SK-N-SH (cell line): ENCODE measurements at regions not wholly inside any gene's neighbourhood (a gene's known extent, or its start where the extent isn't known, plus 50 kb on each side); places are given as distances from the start of the nearest gene placed in this dataset.

Source experiments
- CTCF ChIA-PET: fragments of 300-600, 350-600 bp; formaldehyde crosslinking; extraction: SDS; loops from one replicate; lab custom pipeline; 2021; lab: Yijun Ruan, JAX
- POLR2A ChIA-PET: fragments of 350-600 bp; sonication (Branson Sonifier 250); formaldehyde crosslinking; extraction: SDS; loops from one replicate; lab custom pipeline; 2020; ENCODE audit warnings: antibody characterized with exemption, inconsistent platforms; lab: Yijun Ruan, JAX
- DNase-seq: peaks from one replicate; pipeline ENCODE4 v3.0.0; 2012
- H2AFZ ChIP-seq: fragments of 200-600 bp; sonication (generic); 2 replicates; pipeline ENCODE4 v1.8.1; 2016; ENCODE audit warnings: antibody characterized with exemption, mild to moderate bottlenecking, low read depth
- H3F3A ChIP-seq: fragments of 200-600 bp; sonication (generic); replicated peaks from 2 replicates; pipeline ENCODE3; 2016; ENCODE audit warnings: antibody characterized with exemption, mild to moderate bottlenecking; ENCODE audit not compliant: insufficient read depth
- H3K27ac ChIP-seq, 2 experiments: fragments of 200-500 bp in 1 of 2; fragments of 200-600 bp in 1 of 2; sonication (Bioruptor generic) in 1 of 2; sonication (generic), shearing (Covaris generic) in 1 of 2; 2 replicates each; pipeline versions ENCODE4 v1.5.1 to v1.6.1; 2014 to 2016; ENCODE audit warnings: low read depth in 2 of 2, inconsistent platforms in 1 of 2, low read length in 1 of 2, mild to moderate bottlenecking in 1 of 2, mixed read lengths in 1 of 2
- H3K27me3 ChIP-seq: fragments of 200-600 bp; sonication (generic), shearing (Covaris generic); 2 replicates; pipeline ENCODE4 v1.6.1; 2016; ENCODE audit warnings: mixed run types; ENCODE audit not compliant: insufficient read depth
- H3K36me3 ChIP-seq, 2 experiments: fragments of 200-500 bp in 1 of 2; fragments of 200-600 bp in 1 of 2; sonication (Bioruptor generic) in 1 of 2; sonication (generic) in 1 of 2; replicated peaks in 1 of 2; 2 replicates each; pipeline versions ENCODE3 to v1.5.1; 2014 to 2016; ENCODE audit warnings: low read length in 1 of 2, mild to moderate bottlenecking in 1 of 2; ENCODE audit not compliant: insufficient read depth in 2 of 2, control insufficient read depth in 1 of 2
- H3K4me1 ChIP-seq, 2 experiments: fragments of 200-500 bp in 1 of 2; fragments of 200-600 bp in 1 of 2; sonication (Bioruptor generic) in 1 of 2; sonication (generic), shearing (Covaris generic) in 1 of 2; 2 replicates each; pipeline versions ENCODE4 v1.5.1 to v1.6.1; 2014 to 2016; ENCODE audit warnings: low read depth in 1 of 2, low read length in 1 of 2, mixed run types in 1 of 2; ENCODE audit not compliant: insufficient read depth in 2 of 2, control insufficient read depth in 1 of 2
- H3K4me2 ChIP-seq: fragments of 200-600 bp; sonication (generic), shearing (Covaris generic); 2 replicates; pipeline ENCODE4 v1.6.1; 2017; ENCODE audit warnings: mixed run types
- H3K4me3 ChIP-seq, 2 experiments: fragments of 200-500 bp in 1 of 2; fragments of 200-600 bp in 1 of 2; sonication (Bioruptor generic) in 1 of 2; sonication (generic), shearing (Covaris generic) in 1 of 2; 2 replicates each; pipeline versions ENCODE4 v1.5.1 to v1.8.1; 2014 to 2016; ENCODE audit warnings: low read depth in 2 of 2, inconsistent platforms in 1 of 2, low read length in 1 of 2, mild to moderate bottlenecking in 1 of 2, mixed read lengths in 1 of 2, moderate library complexity in 1 of 2
- H3K79me2 ChIP-seq: fragments of 200-600 bp; sonication (generic); 2 replicates; pipeline ENCODE4 v1.8.1; 2017; ENCODE audit warnings: mild to moderate bottlenecking; ENCODE audit not compliant: insufficient read depth
- H3K9ac ChIP-seq: fragments of 200-600 bp; sonication (generic); 2 replicates; pipeline ENCODE4 v1.6.1; 2017; ENCODE audit warnings: mixed run types
- H3K9me2 ChIP-seq: fragments of 200-600 bp; sonication (generic); 2 replicates; pipeline ENCODE4 v1.6.1; 2017; ENCODE audit warnings: mixed run types
- H3K9me3 ChIP-seq: fragments of 200-600 bp; sonication (generic); 2 replicates; pipeline ENCODE4 v1.6.1; 2017; ENCODE audit warnings: mixed run types, mild to moderate bottlenecking, moderate library complexity
- H4K20me1 ChIP-seq: fragments of 200-600 bp; sonication (generic); 2 replicates; pipeline ENCODE4 v1.6.1; 2017; ENCODE audit warnings: mild to moderate bottlenecking, mixed run types; ENCODE audit not compliant: insufficient read depth
- CHD2 ChIP-seq: fragments of 150-350 bp; IDR thresholded peaks from 2 replicates; pipeline ENCODE4 v1.6.1; 2018; ENCODE audit warnings: low read length; ENCODE audit not compliant: partially characterized antibody
- CTCF ChIP-seq: fragments of 200-600 bp; sonication (generic); IDR thresholded peaks from 2 replicates; pipeline ENCODE4 v1.6.1; 2017; ENCODE audit warnings: antibody characterized with exemption, mild to moderate bottlenecking, moderate library complexity
- ELF1 ChIP-seq: IDR thresholded peaks from 2 replicates; pipeline ENCODE4 v1.4.0; 2012
- EZH2phosphoT487 ChIP-seq: fragments of 200-600 bp; sonication (generic); IDR thresholded peaks from 2 replicates; pipeline ENCODE4 v1.6.1; 2017; ENCODE audit warnings: low read depth, mixed run types, mild to moderate bottlenecking, antibody characterized with exemption, moderate library complexity, borderline replicate concordance
- FOSL2 ChIP-seq: IDR thresholded peaks from 2 replicates; pipeline ENCODE4 v1.4.0; 2012; ENCODE audit warnings: low read depth, mild to moderate bottlenecking, moderate library complexity, borderline replicate concordance
- FOXJ3 ChIP-seq: sonication (generic); formaldehyde crosslinking; IDR thresholded peaks from 2 replicates; pipeline ENCODE4 v1.5.1; 2020; ENCODE audit warnings: mild to moderate bottlenecking, missing genetic modification reagents
- FOXM1 ChIP-seq: IDR thresholded peaks from 2 replicates; pipeline ENCODE4 v1.4.0; 2012; ENCODE audit warnings: low read depth, mild to moderate bottlenecking
- GABPA ChIP-seq: IDR thresholded peaks from 2 replicates; pipeline ENCODE4 v1.4.0; 2012; ENCODE audit warnings: low read depth, mild to moderate bottlenecking
- GATA2 ChIP-seq: sonication (generic); formaldehyde crosslinking; IDR thresholded peaks from 2 replicates; pipeline ENCODE4 v1.5.0; 2020; ENCODE audit warnings: mild to moderate bottlenecking, missing genetic modification reagents
- IRF3 ChIP-seq: fragments of 150-350 bp; IDR thresholded peaks from 2 replicates; pipeline ENCODE4 v1.6.1; 2016; ENCODE audit warnings: mild to moderate bottlenecking, low read depth, low read length
- MAX ChIP-seq: IDR thresholded peaks from 2 replicates; pipeline ENCODE4 v1.4.0; 2012; ENCODE audit warnings: low read depth
- MXI1 ChIP-seq: IDR thresholded peaks from 2 replicates; pipeline ENCODE4 v1.6.1; 2012; ENCODE audit warnings: mild to moderate bottlenecking, low read depth, low read length, improper control_type of control experiment
- NFIC ChIP-seq: IDR thresholded peaks from 2 replicates; pipeline ENCODE4 v1.4.0; 2012; ENCODE audit warnings: borderline replicate concordance
- POLR2AphosphoS5 ChIP-seq: IDR thresholded peaks from 2 replicates; pipeline ENCODE4 v1.6.1; 2012; ENCODE audit warnings: low read depth, low read length
- RFX5 ChIP-seq: IDR thresholded peaks from 2 replicates; pipeline ENCODE4 v1.6.1; 2012; ENCODE audit warnings: mild to moderate bottlenecking, improper control_type of control experiment, low read length
- SIN3A ChIP-seq: IDR thresholded peaks from 2 replicates; pipeline ENCODE4 v1.6.1; 2012; ENCODE audit warnings: low read depth, mild to moderate bottlenecking, low read length, moderate library complexity, borderline replicate concordance
- TAF1 ChIP-seq: IDR thresholded peaks from 2 replicates; pipeline ENCODE4 v1.6.1; 2012; ENCODE audit warnings: low read depth, mild to moderate bottlenecking, low read length, moderate library complexity, borderline replicate concordance
- WGBS: methylation state at CpG from one replicate; pipeline ENCODE4 v1.1.6; 2017; ENCODE audit warnings: low lambda C conversion rate; 5-methylcytosine and 5-hydroxymethylcytosine counted together
- TF ChIP-seq, protein P1 (sequence below): IDR thresholded peaks from 2 replicates; pipeline ENCODE4 v1.4.0; 2012; ENCODE audit warnings: low read depth, borderline replicate concordance

DNA sequence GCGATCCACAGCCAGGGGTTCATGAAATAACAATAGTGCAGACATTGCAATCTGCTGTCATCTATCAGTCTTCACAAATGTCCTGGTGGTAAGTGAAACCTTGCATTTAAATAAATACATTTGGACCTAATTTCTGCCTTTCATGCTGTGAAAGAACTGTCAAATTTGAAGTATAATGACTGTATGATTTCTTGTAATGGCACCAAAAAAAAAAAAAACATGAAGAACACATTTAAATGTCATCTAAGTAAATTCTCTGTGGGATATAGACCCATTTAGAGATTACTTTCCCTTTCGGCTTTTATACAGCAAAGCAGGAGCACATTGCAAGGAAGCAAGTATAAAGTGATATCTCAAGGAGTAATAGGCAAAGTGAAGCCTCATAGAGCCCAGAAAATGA lies 431.5 kb upstream of the SGCD start:
- 71% methylated on average over 2 of the region's 2 CpGs for WGBS
- no peaks in the 10 kb centered on the region for H3K79me2 ChIP-seq
- TF ChIP-seq EZH2phosphoT487 (no peak), FOSL2 (no peak), POLR2AphosphoS5 (no peak), CHD2 (no peak)
- TF ChIP-seq, all 33 proteins: peak for 0
- Histone ChIP-seq H2AFZ (no peak overlapping the region), H3F3A (no peaks in the 10 kb centered on the region), H3K4me1 (no peaks in the 10 kb centered on the region), H4K20me1 (no peaks in the 10 kb centered on the region), H3K27ac (no peak overlapping the region), H3K27me3 (no peaks in the 10 kb centered on the region), H3K9me3 (no peaks in the 10 kb centered on the region), H3K36me3 (no peaks in the 10 kb centered on the region), H3K9ac (no peak overlapping the region), H3K4me3 (no peak overlapping the region), H3K9me2 (no peaks in the 10 kb centered on the region), H3K4me2 (no peak overlapping the region)
- ChIA-PET POLR2A (no interaction called here), CTCF (no interaction called here)
- DNase-seq, result no peak

DNA sequence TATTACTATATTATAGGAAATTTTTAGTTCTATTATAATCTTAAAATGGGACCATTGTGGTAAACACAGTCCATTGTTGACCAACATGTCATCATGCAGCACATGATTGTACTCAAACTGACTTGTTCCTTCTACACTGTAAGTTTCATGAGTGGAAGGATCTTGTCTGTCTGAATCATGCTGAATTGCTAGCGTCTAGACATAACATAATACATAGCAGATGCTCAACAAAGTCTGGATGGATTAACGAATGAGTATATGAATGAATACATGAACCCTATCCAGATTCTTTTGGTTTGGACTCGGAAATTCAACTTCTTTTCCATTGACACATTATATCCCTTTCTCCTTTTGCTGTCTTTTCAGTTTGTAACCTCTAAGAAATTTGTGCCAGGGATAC lies 429.2 kb upstream of the SGCD start:
- H2AFZ ChIP-seq, result no peak overlapping the region
- H4K20me1 ChIP-seq, result no peaks in the 10 kb centered on the region
- H3K36me3 ChIP-seq, result no peaks in the 10 kb centered on the region
- no peak for DNase-seq
- no peaks in the 10 kb centered on the region for H3F3A ChIP-seq
- H3K9me2 ChIP-seq, result no peaks in the 10 kb centered on the region
- H3K4me2 ChIP-seq, result no peak overlapping the region
- H3K27ac ChIP-seq, result no peak overlapping the region
- CTCF ChIA-PET, result no interaction called here
- WGBS, result 31% methylated on average over 3 of the region's 3 CpGs
- TF ChIP-seq FOXM1 (no peak), EZH2phosphoT487 (no peak), SIN3A (no peak), IRF3 (no peak), POLR2AphosphoS5 (no peak), TAF1 (no peak), RFX5 (no peak), NFIC (no peak), GATA2 (no peak), ELF1 (no peak), MXI1 (no peak), GABPA (no peak), FOXJ3 (CRISPR knock-in tag) (no peak), CTCF (no peak), MAX (no peak)
- TF ChIP-seq, protein P1, sequence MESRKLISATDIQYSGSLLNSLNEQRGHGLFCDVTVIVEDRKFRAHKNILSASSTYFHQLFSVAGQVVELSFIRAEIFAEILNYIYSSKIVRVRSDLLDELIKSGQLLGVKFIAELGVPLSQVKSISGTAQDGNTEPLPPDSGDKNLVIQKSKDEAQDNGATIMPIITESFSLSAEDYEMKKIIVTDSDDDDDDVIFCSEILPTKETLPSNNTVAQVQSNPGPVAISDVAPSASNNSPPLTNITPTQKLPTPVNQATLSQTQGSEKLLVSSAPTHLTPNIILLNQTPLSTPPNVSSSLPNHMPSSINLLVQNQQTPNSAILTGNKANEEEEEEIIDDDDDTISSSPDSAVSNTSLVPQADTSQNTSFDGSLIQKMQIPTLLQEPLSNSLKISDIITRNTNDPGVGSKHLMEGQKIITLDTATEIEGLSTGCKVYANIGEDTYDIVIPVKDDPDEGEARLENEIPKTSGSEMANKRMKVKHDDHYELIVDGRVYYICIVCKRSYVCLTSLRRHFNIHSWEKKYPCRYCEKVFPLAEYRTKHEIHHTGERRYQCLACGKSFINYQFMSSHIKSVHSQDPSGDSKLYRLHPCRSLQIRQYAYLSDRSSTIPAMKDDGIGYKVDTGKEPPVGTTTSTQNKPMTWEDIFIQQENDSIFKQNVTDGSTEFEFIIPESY, result no peak
- no peak overlapping the region for H3K4me3 ChIP-seq
- H3K4me1 ChIP-seq, result no peaks in the 10 kb centered on the region
- H3K79me2 ChIP-seq, result no peaks in the 10 kb centered on the region
- H3K9me3 ChIP-seq, result no peaks in the 10 kb centered on the region
- no peaks in the 10 kb centered on the region for H3K27me3 ChIP-seq
- no peak overlapping the region for H3K9ac ChIP-seq
- POLR2A ChIA-PET, result no interaction called here
